HCT116 (cell line): ENCODE measurements at regions not wholly inside any gene's neighbourhood (a gene's known extent, or its start where the extent isn't known, plus 50 kb on each side); places are given as distances from the start of the nearest gene placed in this dataset.

ENCODE experiments used
- CTCF ChIP-seq, 3 experiments: fragments of 200-600 bp in 1 of 3; sonication (generic) in 1 of 3; IDR thresholded peaks in 2 of 3; conservative IDR thresholded peaks in 1 of 3; 2 replicates each; pipeline ENCODE4 v1.5.1; 2012 to 2017; ENCODE audit warnings: low read depth in 2 of 3, low read length in 2 of 3, antibody characterized with exemption in 1 of 3, borderline replicate concordance in 1 of 3, control low read depth in 1 of 3, mild to moderate bottlenecking in 1 of 3, mixed read lengths in 1 of 3, mixed run types in 1 of 3, moderate library complexity in 1 of 3; ENCODE audit not compliant: insufficient read depth in 1 of 3
- EGR1 ChIP-seq: IDR thresholded peaks from 2 replicates; pipeline ENCODE4 v1.6.1; 2012; ENCODE audit warnings: low read depth
- POLR2A ChIP-seq: IDR thresholded peaks from 2 replicates; pipeline ENCODE4 v1.7.0; 2011; ENCODE audit warnings: borderline replicate concordance; ENCODE audit not compliant: insufficient read depth, insufficient read length; ENCODE audit errors: extremely low read depth
- POLR2AphosphoS5 ChIP-seq: IDR thresholded peaks from 2 replicates; pipeline ENCODE4 v1.6.1; 2011; ENCODE audit warnings: mild to moderate bottlenecking, low read depth, low read length, moderate library complexity

- TF ChIP-seq CTCF (IDR thresholded peaks at IDR 0.05 in 2 of 3, conservative IDR thresholded peaks at IDR 0.05 in 1 of 3; ENCODE audit: borderline replicate concordance in 1 of 3, insufficient read depth in 1 of 3, low read depth in 2 of 3, low read length in 2 of 3): no peak
- TF ChIP-seq POLR2AphosphoS5: no peak
- no peak for TF ChIP-seq POLR2A
- TF ChIP-seq EGR1: no peak
Observed at GRCh38 chr2:160613466-160614153, 120.0 kb upstream of the RBMS1 start.
